ENCODE measurements at regions not wholly inside any gene's neighbourhood (a gene's known extent, or its start where the extent isn't known, plus 50 kb on each side); places are given as distances from the start of the nearest gene placed in this dataset.

- no peaks in the 10 kb centered on the region for H3K9me3 ChIP-seq (ENCODE audit: low read length)
- no peaks in the 10 kb centered on the region for H3K36me3 ChIP-seq (ENCODE audit: low read depth, low read length)
- no peak overlapping the region for H2AFZ ChIP-seq (ENCODE audit: low read length)
- BruUV-seq (replicated peaks), result no TSS peak
- H3K4me1 ChIP-seq (ENCODE audit: insufficient read depth, low read length), result no peaks in the 10 kb centered on the region
- H3K27me3 ChIP-seq (ENCODE audit: low read length), result no peaks in the 10 kb centered on the region
- H3K4me2 ChIP-seq (ENCODE audit: low read length), result no peak overlapping the region
- H3F3A ChIP-seq (ENCODE audit: low read length, unreplicated experiment), result no peaks in the 10 kb centered on the region
- TF ChIP-seq EZH2phosphoT487 (IDR thresholded peaks at IDR 0.05; ENCODE audit: borderline replicate concordance, low read length) (no peak), EZH2 (IDR thresholded peaks at IDR 0.05; ENCODE audit: low read length, unreplicated experiment) (no peak)
- TF ChIP-seq, protein P1, sequence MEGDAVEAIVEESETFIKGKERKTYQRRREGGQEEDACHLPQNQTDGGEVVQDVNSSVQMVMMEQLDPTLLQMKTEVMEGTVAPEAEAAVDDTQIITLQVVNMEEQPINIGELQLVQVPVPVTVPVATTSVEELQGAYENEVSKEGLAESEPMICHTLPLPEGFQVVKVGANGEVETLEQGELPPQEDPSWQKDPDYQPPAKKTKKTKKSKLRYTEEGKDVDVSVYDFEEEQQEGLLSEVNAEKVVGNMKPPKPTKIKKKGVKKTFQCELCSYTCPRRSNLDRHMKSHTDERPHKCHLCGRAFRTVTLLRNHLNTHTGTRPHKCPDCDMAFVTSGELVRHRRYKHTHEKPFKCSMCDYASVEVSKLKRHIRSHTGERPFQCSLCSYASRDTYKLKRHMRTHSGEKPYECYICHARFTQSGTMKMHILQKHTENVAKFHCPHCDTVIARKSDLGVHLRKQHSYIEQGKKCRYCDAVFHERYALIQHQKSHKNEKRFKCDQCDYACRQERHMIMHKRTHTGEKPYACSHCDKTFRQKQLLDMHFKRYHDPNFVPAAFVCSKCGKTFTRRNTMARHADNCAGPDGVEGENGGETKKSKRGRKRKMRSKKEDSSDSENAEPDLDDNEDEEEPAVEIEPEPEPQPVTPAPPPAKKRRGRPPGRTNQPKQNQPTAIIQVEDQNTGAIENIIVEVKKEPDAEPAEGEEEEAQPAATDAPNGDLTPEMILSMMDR (conservative IDR thresholded peaks at IDR 0.05; ENCODE audit: low read depth, low read length), result no peak
- no peaks in the 10 kb centered on the region for H3K79me2 ChIP-seq (ENCODE audit: low read length)
- no peak overlapping the region for H3K9ac ChIP-seq (ENCODE audit: low read length)
- H3K4me3 ChIP-seq (ENCODE audit: low read length), result no peak overlapping the region
- H3K27ac ChIP-seq (ENCODE audit: low read length), result no peak overlapping the region
- ATAC-seq (no peak), DNase-seq (no peak)
- POLR2A ChIA-PET (ENCODE audit: unreplicated experiment), result no interaction called here
- intact Hi-C loops (cut with micrococcal nuclease), result no loop called here
- no peaks in the 10 kb centered on the region for H3K9me2 ChIP-seq (replicated peaks; ENCODE audit: low read length)
- H4K20me1 ChIP-seq (ENCODE audit: low read length), result no peaks in the 10 kb centered on the region
- CTCF ChIA-PET, result no interaction called here
These were observed 1005.5 kb downstream of the ARAP2 start for GRCh38 chr4:35238793-35239192.

DNA sequence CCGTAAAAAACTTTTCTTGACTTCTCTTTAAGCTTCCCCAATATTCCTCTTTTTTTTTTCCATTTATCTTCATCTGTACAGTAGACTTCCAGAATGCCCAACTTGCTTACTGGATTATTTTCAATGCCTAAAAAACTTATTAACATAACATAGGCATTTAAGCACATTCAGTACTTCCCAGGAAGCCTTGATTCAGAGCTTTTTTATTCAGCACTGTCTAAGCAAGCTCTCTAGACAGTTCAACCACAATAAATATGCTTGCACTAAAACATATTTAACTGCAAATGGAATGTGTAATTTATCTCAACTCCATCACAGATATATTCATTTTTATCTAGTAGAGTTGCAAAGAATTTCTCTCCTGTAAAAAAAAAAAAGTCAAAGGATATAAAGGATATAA lies 997.8 kb downstream of the ARAP2 start:
- no peaks in the 10 kb centered on the region for H3K79me2 ChIP-seq (ENCODE audit: low read length)
- no peak overlapping the region for H3K9ac ChIP-seq (ENCODE audit: low read length)
- peaks cover 29% of the 10 kb centered on the region for H3K4me1 ChIP-seq (ENCODE audit: insufficient read depth, low read length)
- POLR2A ChIA-PET (ENCODE audit: unreplicated experiment), result no interaction called here
- H3K27ac ChIP-seq (ENCODE audit: low read length), result no peak overlapping the region
- no peaks in the 10 kb centered on the region for H3F3A ChIP-seq (ENCODE audit: low read length, unreplicated experiment)
- no peak overlapping the region for H2AFZ ChIP-seq (ENCODE audit: low read length)
- no peaks in the 10 kb centered on the region for H3K9me2 ChIP-seq (replicated peaks; ENCODE audit: low read length)
- no peaks in the 10 kb centered on the region for H3K9me3 ChIP-seq (ENCODE audit: low read length)
- BruUV-seq (replicated peaks), result no TSS peak
- no peaks in the 10 kb centered on the region for H4K20me1 ChIP-seq (ENCODE audit: low read length)
- H3K27me3 ChIP-seq (ENCODE audit: low read length), result no peaks in the 10 kb centered on the region
- intact Hi-C loops (cut with micrococcal nuclease), result no loop called here
- DNase-seq (no peak), ATAC-seq (no peak)
- H3K4me2 ChIP-seq (ENCODE audit: low read length), result no peak overlapping the region
- H3K36me3 ChIP-seq (ENCODE audit: low read depth, low read length), result no peaks in the 10 kb centered on the region
- CTCF ChIA-PET, result no interaction called here
- H3K4me3 ChIP-seq (ENCODE audit: low read length), result no peak overlapping the region
- TF ChIP-seq EZH2phosphoT487 (IDR thresholded peaks at IDR 0.05; ENCODE audit: borderline replicate concordance, low read length) (no peak), EZH2 (IDR thresholded peaks at IDR 0.05; ENCODE audit: low read length, unreplicated experiment) (no peak)
- TF ChIP-seq, protein P1 (conservative IDR thresholded peaks at IDR 0.05; ENCODE audit: low read depth, low read length), result no peak

DNA sequence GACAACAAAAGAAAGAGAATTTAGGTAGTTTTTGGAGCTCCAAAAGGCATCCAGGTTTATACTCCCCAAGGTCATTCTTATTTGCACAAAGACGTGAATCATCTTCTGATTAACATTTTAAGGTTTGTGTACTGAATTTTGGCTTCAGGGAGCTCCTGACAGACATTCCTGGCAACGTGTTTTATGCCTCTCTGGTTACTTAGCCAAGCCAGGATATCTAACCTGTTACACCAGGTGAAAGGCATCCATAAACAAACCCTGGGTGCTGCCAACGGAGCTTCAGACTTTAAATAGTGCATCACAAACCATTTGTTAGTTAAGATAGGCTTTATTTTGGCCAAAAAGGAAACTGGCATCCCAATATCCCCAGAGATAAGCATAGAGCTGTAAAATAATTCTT lies 997.3 kb downstream of the ARAP2 start:
- ATAC-seq (peak; percentile 93), DNase-seq (peak; percentile 82)
- Histone ChIP-seq H3K9me3 (ENCODE audit: low read length) (no peaks in the 10 kb centered on the region), H3K79me2 (ENCODE audit: low read length) (no peaks in the 10 kb centered on the region), H2AFZ (ENCODE audit: low read length) (no peak overlapping the region), H3K4me3 (ENCODE audit: low read length) (no peak overlapping the region), H3K27ac (ENCODE audit: low read length) (no peak overlapping the region), H3F3A (ENCODE audit: low read length, unreplicated experiment) (no peaks in the 10 kb centered on the region), H3K9ac (ENCODE audit: low read length) (no peak overlapping the region), H3K27me3 (ENCODE audit: low read length) (no peaks in the 10 kb centered on the region), H3K9me2 (replicated peaks; ENCODE audit: low read length) (no peaks in the 10 kb centered on the region), H3K4me1 (ENCODE audit: insufficient read depth, low read length) (peaks cover 34% of the 10 kb centered on the region), H4K20me1 (ENCODE audit: low read length) (no peaks in the 10 kb centered on the region), H3K4me2 (ENCODE audit: low read length) (no peak overlapping the region), H3K36me3 (ENCODE audit: low read depth, low read length) (no peaks in the 10 kb centered on the region)
- no TSS peak for BruUV-seq (replicated peaks)
- POLR2A ChIA-PET (ENCODE audit: unreplicated experiment), result no interaction called here
- intact Hi-C loops (cut with micrococcal nuclease), result no loop called here
- TF ChIP-seq EZH2 (IDR thresholded peaks at IDR 0.05; ENCODE audit: low read length, unreplicated experiment) (no peak), EZH2phosphoT487 (IDR thresholded peaks at IDR 0.05; ENCODE audit: borderline replicate concordance, low read length) (no peak)
- TF ChIP-seq, protein P1 (conservative IDR thresholded peaks at IDR 0.05; ENCODE audit: low read depth, low read length), result no peak
- CTCF ChIA-PET, result no interaction called here
